T-helper 2 cell treated with Interferon-gamma antibody and Interleukin-4, amounts not matched to agents 5 μg/mL and 100 μg/mL, for 36 hours (primary cell): ENCODE measurements at regions not wholly inside any gene's neighbourhood (a gene's known extent, or its start where the extent isn't known, plus 50 kb on each side); places are given as distances from the start of the nearest gene placed in this dataset.
"Not testable (repeated sequence)": the region's sequence is repeated elsewhere in the genome, so short reads cannot be mapped to it uniquely, and the experiment has no call there.

ENCODE experiments used
- DNase-seq: peaks from one replicate; pipeline ENCODE4 v3.0.0; 2021; ENCODE audit warnings: low spot score
- H3K27ac Mint-ChIP-seq: one replicate; pipeline ENCODE4 v1.8.0; 2021; ENCODE audit warnings: mild to moderate bottlenecking, mixed read lengths
- H3K27me3 Mint-ChIP-seq: one replicate; pipeline ENCODE4 v1.8.0; 2021; ENCODE audit warnings: low read depth, mixed read lengths
- H3K36me3 Mint-ChIP-seq: one replicate; pipeline ENCODE4 v1.8.0; 2021; ENCODE audit warnings: low read depth, mixed read lengths
- H3K4me1 Mint-ChIP-seq: one replicate; pipeline ENCODE4 v1.8.0; 2021; ENCODE audit warnings: low read depth, mixed read lengths
- H3K4me3 Mint-ChIP-seq: one replicate; pipeline ENCODE4 v1.8.0; 2022; ENCODE audit warnings: mild to moderate bottlenecking, moderate library complexity, mixed read lengths
- H3K9me3 Mint-ChIP-seq: one replicate; pipeline ENCODE4 v1.8.0; 2021; ENCODE audit warnings: mixed read lengths

GRCh38 chr15:89024418-89024817 lies 63.8 kb upstream of the ABHD2 start:
- H3K27me3 Mint-ChIP-seq: peaks cover 9% of the 10 kb centered on the region
- no peak overlapping the region for H3K27ac Mint-ChIP-seq
- H3K4me1 Mint-ChIP-seq: peaks cover 3% of the 10 kb centered on the region
- no peaks in the 10 kb centered on the region for H3K9me3 Mint-ChIP-seq
- H3K36me3 Mint-ChIP-seq: no peaks in the 10 kb centered on the region
- DNase-seq: no peak
- no peak overlapping the region for H3K4me3 Mint-ChIP-seq

GRCh38 chr15:89026167-89026566 lies 62.1 kb upstream of the ABHD2 start:
- Mint-ChIP-seq H3K4me3 (no peak overlapping the region), H3K9me3 (no peaks in the 10 kb centered on the region), H3K27ac (no peak overlapping the region), H3K36me3 (no peaks in the 10 kb centered on the region), H3K27me3 (peaks cover 6% of the 10 kb centered on the region), H3K4me1 (no peaks in the 10 kb centered on the region)
- no peak for DNase-seq

GRCh38 chr15:89028036-89028435 lies 60.2 kb upstream of the ABHD2 start:
- no peak for DNase-seq
- Mint-ChIP-seq H3K27ac (no peak overlapping the region), H3K27me3 (peaks cover 6% of the 10 kb centered on the region), H3K36me3 (no peaks in the 10 kb centered on the region), H3K4me1 (no peaks in the 10 kb centered on the region), H3K9me3 (no peaks in the 10 kb centered on the region), H3K4me3 (no peak overlapping the region)

- H3K4me3 Mint-ChIP-seq: no peak overlapping the region
- H3K27me3 Mint-ChIP-seq: peaks cover 9% of the 10 kb centered on the region
- H3K4me1 Mint-ChIP-seq: no peaks in the 10 kb centered on the region
- H3K36me3 Mint-ChIP-seq: no peaks in the 10 kb centered on the region
- H3K9me3 Mint-ChIP-seq: no peaks in the 10 kb centered on the region
- DNase-seq: no peak
- no peak overlapping the region for H3K27ac Mint-ChIP-seq
Observed at GRCh38 chr15:89030311-89030710, 57.9 kb upstream of the ABHD2 start.

GRCh38 chr15:89031637-89032285 lies 56.5 kb upstream of the ABHD2 start:
- not testable (repeated sequence) for DNase-seq, H3K4me3 Mint-ChIP-seq, H3K36me3 Mint-ChIP-seq, H3K27ac Mint-ChIP-seq, H3K4me1 Mint-ChIP-seq, H3K9me3 Mint-ChIP-seq
- H3K27me3 Mint-ChIP-seq: peaks cover 16% of the 10 kb centered on the region

GRCh38 chr15:89034305-89034704 lies 54.0 kb upstream of the ABHD2 start:
- no peaks in the 10 kb centered on the region for H3K9me3 Mint-ChIP-seq
- no peaks in the 10 kb centered on the region for H3K36me3 Mint-ChIP-seq
- no peak overlapping the region for H3K27ac Mint-ChIP-seq
- no peaks in the 10 kb centered on the region for H3K4me1 Mint-ChIP-seq
- H3K27me3 Mint-ChIP-seq: peaks cover 25% of the 10 kb centered on the region
- no peak for DNase-seq
- H3K4me3 Mint-ChIP-seq: no peak overlapping the region

- DNase-seq: no peak
- H3K27ac Mint-ChIP-seq: no peak overlapping the region
- no peaks in the 10 kb centered on the region for H3K9me3 Mint-ChIP-seq
- H3K36me3 Mint-ChIP-seq: no peaks in the 10 kb centered on the region
- peaks cover 21% of the 10 kb centered on the region for H3K27me3 Mint-ChIP-seq
- no peak overlapping the region for H3K4me3 Mint-ChIP-seq
- no peaks in the 10 kb centered on the region for H3K4me1 Mint-ChIP-seq
Observed at GRCh38 chr15:89035150-89035549, 53.1 kb upstream of the ABHD2 start.

GRCh38 chr15:89035658-89036057 lies 52.6 kb upstream of the ABHD2 start:
- Mint-ChIP-seq H3K36me3 (no peaks in the 10 kb centered on the region), H3K27me3 (peaks cover 21% of the 10 kb centered on the region), H3K9me3 (no peaks in the 10 kb centered on the region), H3K27ac (no peak overlapping the region), H3K4me1 (no peaks in the 10 kb centered on the region), H3K4me3 (no peak overlapping the region)
- no peak for DNase-seq

- no peak overlapping the region for H3K27ac Mint-ChIP-seq
- peaks cover 21% of the 10 kb centered on the region for H3K27me3 Mint-ChIP-seq
- H3K9me3 Mint-ChIP-seq: no peaks in the 10 kb centered on the region
- H3K4me1 Mint-ChIP-seq: no peaks in the 10 kb centered on the region
- H3K4me3 Mint-ChIP-seq: no peak overlapping the region
- H3K36me3 Mint-ChIP-seq: no peaks in the 10 kb centered on the region
- DNase-seq: no peak
Observed at GRCh38 chr15:89038146-89038545, 50.1 kb upstream of the ABHD2 start.
